Loucy (cell line): ENCODE measurements at regions not wholly inside any gene's neighbourhood (a gene's known extent, or its start where the extent isn't known, plus 50 kb on each side); places are given as distances from the start of the nearest gene placed in this dataset.

Source experiments
- H2AFZ ChIP-seq: fragments of 200-600 bp; sonication (generic); 2 replicates; pipeline ENCODE4 v1.6.0; 2016; ENCODE audit warnings: antibody characterized with exemption, mild to moderate bottlenecking, low read length, moderate library complexity
- H3F3A ChIP-seq: fragments of 200-600 bp; 2 replicates; pipeline ENCODE4 v1.6.0; 2016; ENCODE audit warnings: antibody characterized with exemption, low read depth, mild to moderate bottlenecking
- H3K27me3 ChIP-seq: fragments of 200-600 bp; sonication (generic); 2 replicates; pipeline ENCODE4 v1.6.1; 2014; ENCODE audit warnings: low read length, mild to moderate bottlenecking; ENCODE audit not compliant: insufficient read depth, poor library complexity, severe bottlenecking
- H3K36me3 ChIP-seq: fragments of 200-600 bp; sonication (generic); 2 replicates; pipeline ENCODE4 v1.6.1; 2016; ENCODE audit warnings: low read length; ENCODE audit not compliant: insufficient read depth
- H3K4me1 ChIP-seq: fragments of 200-600 bp; sonication (generic); 2 replicates; pipeline ENCODE4 v1.5.1; 2014; ENCODE audit warnings: low read length, mild to moderate bottlenecking; ENCODE audit not compliant: insufficient read depth, poor library complexity, severe bottlenecking
- H3K4me2 ChIP-seq: fragments of 200-600 bp; sonication (generic); 2 replicates; pipeline ENCODE4 v1.6.0; 2014; ENCODE audit warnings: antibody characterized with exemption, low read length, low read depth, mild to moderate bottlenecking; ENCODE audit not compliant: poor library complexity, severe bottlenecking
- H3K4me3 ChIP-seq: fragments of 200-600 bp; sonication (generic); 2 replicates; pipeline ENCODE4 v1.5.1; 2014; ENCODE audit warnings: low read length, mild to moderate bottlenecking, mixed read lengths; ENCODE audit not compliant: poor library complexity, severe bottlenecking
- H3K79me2 ChIP-seq: fragments of 200-600 bp; sonication (generic); 2 replicates; pipeline ENCODE4 v1.6.1; 2014; ENCODE audit warnings: low read length; ENCODE audit not compliant: insufficient read depth
- H3K9ac ChIP-seq: fragments of 200-600 bp; sonication (generic); 2 replicates; pipeline ENCODE4 v1.6.0; 2014; ENCODE audit warnings: mild to moderate bottlenecking, low read depth, low read length, moderate library complexity; ENCODE audit not compliant: poor library complexity, severe bottlenecking
- H3K9me2 ChIP-seq: fragments of 200-600 bp; sonication (generic); replicated peaks from 2 replicates; pipeline ENCODE4 v1.6.1; 2016; ENCODE audit warnings: low read depth, low read length, mixed read lengths
- H3K9me3 ChIP-seq: fragments of 200-600 bp; sonication (generic); 2 replicates; pipeline ENCODE4 v1.6.1; 2014; ENCODE audit warnings: mild to moderate bottlenecking, antibody characterized with exemption, low read length, low read depth; ENCODE audit not compliant: insufficient read depth
- H4K20me1 ChIP-seq: fragments of 200-600 bp; sonication (generic); 2 replicates; pipeline ENCODE4 v1.6.0; 2014; ENCODE audit warnings: antibody characterized with exemption, low read length, mild to moderate bottlenecking; ENCODE audit not compliant: insufficient read depth, poor library complexity, severe bottlenecking
- CTCF ChIP-seq: fragments of 200-600 bp; sonication (generic); conservative IDR thresholded peaks from 2 replicates; pipeline ENCODE4 v1.5.1; 2014; ENCODE audit warnings: mild to moderate bottlenecking, antibody characterized with exemption, low read length
- EZH2phosphoT487 ChIP-seq: fragments of 200-600 bp; IDR thresholded peaks from 2 replicates; pipeline ENCODE4 v1.6.1; 2018; ENCODE audit warnings: antibody characterized with exemption, mild to moderate bottlenecking, moderate library complexity, borderline replicate concordance

- no peaks in the 10 kb centered on the region for H3K79me2 ChIP-seq
- H3F3A ChIP-seq = no peaks in the 10 kb centered on the region
- TF ChIP-seq EZH2phosphoT487 (no peak), CTCF (no peak)
- H3K27me3 ChIP-seq = no peaks in the 10 kb centered on the region
- no peaks in the 10 kb centered on the region for H4K20me1 ChIP-seq
- H3K4me2 ChIP-seq = no peak overlapping the region
- no peaks in the 10 kb centered on the region for H3K36me3 ChIP-seq
- H3K4me1 ChIP-seq = no peaks in the 10 kb centered on the region
- no peaks in the 10 kb centered on the region for H3K9me2 ChIP-seq
- H3K4me3 ChIP-seq = no peak overlapping the region
- H3K9me3 ChIP-seq = no peaks in the 10 kb centered on the region
- H3K9ac ChIP-seq = no peak overlapping the region
- H2AFZ ChIP-seq = no peak overlapping the region
Observed at GRCh38 chr2:22520369-22521288, 864.4 kb upstream of the KLHL29 start.

GRCh38 chr2:22521620-22522019 is 863.4 kb upstream of the KLHL29 start:
- Histone ChIP-seq H3K4me2 (no peak overlapping the region), H3K79me2 (no peaks in the 10 kb centered on the region), H3F3A (no peaks in the 10 kb centered on the region), H3K9me3 (no peaks in the 10 kb centered on the region), H4K20me1 (no peaks in the 10 kb centered on the region), H3K27me3 (no peaks in the 10 kb centered on the region), H2AFZ (no peak overlapping the region), H3K9ac (no peak overlapping the region), H3K4me1 (no peaks in the 10 kb centered on the region), H3K4me3 (no peak overlapping the region), H3K36me3 (no peaks in the 10 kb centered on the region), H3K9me2 (no peaks in the 10 kb centered on the region)
- TF ChIP-seq EZH2phosphoT487 (no peak), CTCF (no peak)

GRCh38 chr2:22525681-22526080 is 859.3 kb upstream of the KLHL29 start:
- Histone ChIP-seq H3F3A (no peaks in the 10 kb centered on the region), H3K9me3 (no peaks in the 10 kb centered on the region), H3K4me2 (no peak overlapping the region), H3K4me3 (no peak overlapping the region), H3K9me2 (no peaks in the 10 kb centered on the region), H4K20me1 (no peaks in the 10 kb centered on the region), H3K9ac (no peak overlapping the region), H3K79me2 (no peaks in the 10 kb centered on the region), H3K27me3 (no peaks in the 10 kb centered on the region), H2AFZ (no peak overlapping the region), H3K4me1 (no peaks in the 10 kb centered on the region), H3K36me3 (no peaks in the 10 kb centered on the region)
- TF ChIP-seq CTCF (no peak), EZH2phosphoT487 (no peak)
